Spleen (tissue), 11 donors: ENCODE measurements at regions not wholly inside any gene's neighbourhood (a gene's known extent, or its start where the extent isn't known, plus 50 kb on each side); places are given as distances from the start of the nearest gene placed in this dataset.

ENCODE experiments used
- DNase-seq: peaks from one replicate; pipeline ENCODE4 v3.0.0-alpha.2; 2020
- H3K27ac ChIP-seq, 8 donors: fragments of 200-600 bp; sonication (generic) in 7 of 8; 1 replicate in 4 of 8; 2 replicates in 4 of 8; pipeline versions ENCODE4 v1.5.0 to v1.8.0; 2016 to 2021; ENCODE audit warnings: inconsistent platforms in 4 of 8, mild to moderate bottlenecking in 4 of 8, moderate library complexity in 1 of 8
- H3K27me3 ChIP-seq, 7 donors: fragments of 200-600 bp; sonication (generic) in 6 of 7; replicated peaks in 1 of 7; 1 replicate in 4 of 7; 2 replicates in 3 of 7; pipeline versions ENCODE4 v1.5.0 to v1.8.0; 2016 to 2021; ENCODE audit warnings: inconsistent platforms in 3 of 7, mild to moderate bottlenecking in 1 of 7
- H3K36me3 ChIP-seq, 6 donors: fragments of 200-600 bp; sonication (generic) in 5 of 6; 1 replicate in 4 of 6; 2 replicates in 2 of 6; pipeline versions ENCODE4 v1.5.0 to v1.8.0; 2016 to 2021; ENCODE audit warnings: inconsistent platforms in 2 of 6
- H3K4me1 ChIP-seq, 6 donors: fragments of 200-600 bp; sonication (generic) in 5 of 6; 1 replicate in 3 of 6; 2 replicates in 3 of 6; pipeline versions ENCODE4 v1.5.0 to v1.8.0; 2016 to 2021; ENCODE audit warnings: inconsistent platforms in 3 of 6
- H3K4me3 ChIP-seq, 8 donors: fragments of 200-600 bp; sonication (generic) in 7 of 8; 1 replicate in 4 of 8; 2 replicates in 4 of 8; pipeline versions ENCODE4 v1.5.0 to v1.8.0; 2016 to 2021; ENCODE audit warnings: inconsistent platforms in 4 of 8, mild to moderate bottlenecking in 4 of 8, moderate library complexity in 2 of 8
- H3K9me3 ChIP-seq, 8 donors: fragments of 200-600 bp; sonication (generic) in 7 of 8; 1 replicate in 4 of 8; 2 replicates in 4 of 8; pipeline versions ENCODE4 v1.5.0 to v1.8.0; 2016 to 2021; ENCODE audit warnings: inconsistent platforms in 4 of 8
- CTCF ChIP-seq, 11 experiments: fragments of 200-600 bp in 7 of 11; fragments of 450-650 bp in 4 of 11; sonication (generic) in 4 of 11; IDR thresholded peaks in 8 of 11; conservative IDR thresholded peaks in 3 of 11; 1 replicate in 7 of 11; 2 replicates in 4 of 11; pipeline versions ENCODE4 v1.4.0 to v1.8.0; 2016 to 2021; ENCODE audit warnings: antibody characterized with exemption in 11 of 11, inconsistent platforms in 4 of 11, mild to moderate bottlenecking in 1 of 11
- POLR2A ChIP-seq, 3 donors: fragments of 450-650 bp; IDR thresholded peaks; one replicate each; pipeline ENCODE4 v1.5.1; 2017; ENCODE audit warnings: antibody characterized with exemption in 3 of 3, mild to moderate bottlenecking in 1 of 3
- POLR2AphosphoS5 ChIP-seq, 3 donors: sonication (generic); formaldehyde crosslinking; IDR thresholded peaks; one replicate each; pipeline ENCODE4 v1.5.1; 2017; ENCODE audit warnings: antibody characterized with exemption in 3 of 3
- WGBS, 5 donors: extraction: QIAGEN DNeasy Blood & Tissue Kit in 3 of 5; methylation state at CpG; one replicate each; pipeline versions ENCODE4 v1.1.5 to v1.1.7; 2013 to 2018; 5-methylcytosine and 5-hydroxymethylcytosine counted together
- intact Hi-C: fragments of 100-400 bp; cut with DNase I; formaldehyde crosslinking; loops from one replicate; pipeline ENCODE4 v1.15.0; 2023; ENCODE audit warnings: low total_unique reads
- donor health status: healthy with polysubstance abuse.
- donor health status: DM: no; HTN: no; CAD: no; lungs with moderate emphysema.
- donor health status: DM: no; HTN: no; CAD: no.
- donor health status: Bipolar disorder and iron deficiency.
- donor health status: healthy.
- donor health status: DM: no; HTN: no; CAD: no.
- donor health status: DM: yes; HTN: yes; CAD: no.

- no peaks in the 10 kb centered on the region for H3K4me1 ChIP-seq
- WGBS, 5 donors = 46 to 75% (median 49%) methylated on average over 2 of the region's 2 CpGs
- intact Hi-C loops = no loop called here
- H3K27ac ChIP-seq = no peak overlapping the region
- H3K27me3 ChIP-seq = no peaks in the 10 kb centered on the region
- no peak for DNase-seq
- no peaks in the 10 kb centered on the region for H3K9me3 ChIP-seq
- no peaks in the 10 kb centered on the region for H3K36me3 ChIP-seq
- H3K4me3 ChIP-seq = no peak overlapping the region
- TF ChIP-seq CTCF (IDR thresholded peaks at IDR 0.05 in 8 of 11, conservative IDR thresholded peaks at IDR 0.05 in 3 of 11) (no peak), POLR2A (IDR thresholded peaks at IDR 0.05) (no peak), POLR2AphosphoS5 (IDR thresholded peaks at IDR 0.05) (no peak)
Observed at GRCh38 chr3:105259496-105259895, 107.2 kb upstream of the ALCAM start.

- H3K4me1 ChIP-seq = no peaks in the 10 kb centered on the region
- no peaks in the 10 kb centered on the region for H3K9me3 ChIP-seq
- intact Hi-C loops = no loop called here
- no peak for DNase-seq
- 72 to 93% (median 88%) methylated on average over 4 of the region's 4 CpGs for WGBS, 5 donors
- H3K27ac ChIP-seq = no peak overlapping the region
- no peaks in the 10 kb centered on the region for H3K36me3 ChIP-seq
- TF ChIP-seq POLR2AphosphoS5 (IDR thresholded peaks at IDR 0.05) = no peak
- TF ChIP-seq CTCF (IDR thresholded peaks at IDR 0.05 in 8 of 11, conservative IDR thresholded peaks at IDR 0.05 in 3 of 11) = no peak
- no peak for TF ChIP-seq POLR2A (IDR thresholded peaks at IDR 0.05)
- no peaks in the 10 kb centered on the region for H3K27me3 ChIP-seq
- no peak overlapping the region for H3K4me3 ChIP-seq
Observed at GRCh38 chr3:105260385-105260784, 106.3 kb upstream of the ALCAM start.

- no peak for DNase-seq
- H3K27ac ChIP-seq = no peak overlapping the region
- no peaks in the 10 kb centered on the region for H3K4me1 ChIP-seq
- no peaks in the 10 kb centered on the region for H3K36me3 ChIP-seq
- no peaks in the 10 kb centered on the region for H3K27me3 ChIP-seq
- H3K4me3 ChIP-seq = no peak overlapping the region
- TF ChIP-seq POLR2AphosphoS5 (IDR thresholded peaks at IDR 0.05) (no peak), CTCF (IDR thresholded peaks at IDR 0.05 in 8 of 11, conservative IDR thresholded peaks at IDR 0.05 in 3 of 11) (no peak), POLR2A (IDR thresholded peaks at IDR 0.05) (no peak)
- intact Hi-C loops = no loop called here
- no peaks in the 10 kb centered on the region for H3K9me3 ChIP-seq
Observed at GRCh38 chr3:105274536-105274935, 92.2 kb upstream of the ALCAM start.

- intact Hi-C loops = no loop called here
- Histone ChIP-seq H3K36me3 (no peaks in the 10 kb centered on the region), H3K27me3 (no peaks in the 10 kb centered on the region), H3K4me1 (no peaks in the 10 kb centered on the region), H3K27ac (no peak overlapping the region), H3K9me3 (no peaks in the 10 kb centered on the region), H3K4me3 (no peak overlapping the region)
- DNase-seq = no peak
- TF ChIP-seq CTCF (IDR thresholded peaks at IDR 0.05 in 8 of 11, conservative IDR thresholded peaks at IDR 0.05 in 3 of 11) = no peak
- no peak for TF ChIP-seq POLR2AphosphoS5 (IDR thresholded peaks at IDR 0.05)
- no peak for TF ChIP-seq POLR2A (IDR thresholded peaks at IDR 0.05)
Observed at GRCh38 chr3:105274958-105275357, 91.8 kb upstream of the ALCAM start.
